HepG2 (cell line): ENCODE measurements at regions not wholly inside any gene's neighbourhood (a gene's known extent, or its start where the extent isn't known, plus 50 kb on each side); places are given as distances from the start of the nearest gene placed in this dataset.

ENCODE experiments used
- ATAC-seq: fragments of 200-7000 bp; cut with Tn5 transposase; 3 replicates; pipeline ENCODE4 v1.9.1; 2020; ENCODE audit warnings: mild to moderate bottlenecking, moderate library complexity
- BruUV-seq: library from RNA; stranded (reverse); fragments of 400-500 nt; replicated peaks from 2 replicates; lab custom pipeline; 2021; lab: Mats Ljungman, UMichigan
- CTCF ChIA-PET: fragments of 300-600 bp; formaldehyde crosslinking; extraction: SDS; loops from one replicate; lab custom pipeline; 2021; ENCODE audit warnings: low total read pairs, inconsistent platforms, low intra/inter-chr PET ratio; lab: Yijun Ruan, JAX
- POLR2A ChIA-PET: fragments of 350-600 bp; sonication (Branson Sonifier 250); formaldehyde crosslinking; loops from one replicate; lab custom pipeline; 2020; ENCODE audit warnings: antibody characterized with exemption, inconsistent platforms; lab: Yijun Ruan, JAX
- DNase-seq: peaks from one replicate; pipeline ENCODE4 v3.0.0-alpha.2; 2015; ENCODE audit warnings: low spot score
- FAIRE-seq: peaks from 3 replicates; lab custom pipeline; 2011; peaks lifted over from hg19 to GRCh38; lab: Jason Lieb, UNC
- H2AFZ ChIP-seq: one replicate; pipeline ENCODE4 v1.6.1; 2011; ENCODE audit warnings: low read length, inconsistent platforms
- H3K27ac ChIP-seq: fragments of 300-600 bp; 3 replicates; pipeline ENCODE4 v1.8.0; 2011; ENCODE audit warnings: mixed run types, mild to moderate bottlenecking, mixed read lengths, low read length, inconsistent platforms; ENCODE audit not compliant: insufficient read depth; ENCODE audit errors: extremely low read length
- H3K27me3 ChIP-seq, 2 experiments: fragments of 200-600 bp in 1 of 2; 2 replicates in 1 of 2; 3 replicates in 1 of 2; pipeline versions ENCODE4 v1.6.0 to v1.8.0; 2011; ENCODE audit warnings: low read length in 2 of 2, mild to moderate bottlenecking in 2 of 2, moderate library complexity in 2 of 2, inconsistent platforms in 1 of 2; ENCODE audit not compliant: insufficient read depth in 2 of 2, control insufficient read depth in 1 of 2
- H3K36me3 ChIP-seq, 2 experiments: fragments of 200-600 bp in 1 of 2; replicated peaks in 1 of 2; 2 replicates in 1 of 2; 3 replicates in 1 of 2; pipeline versions ENCODE4 v1.5.1 to v1.8.0; 2011; ENCODE audit warnings: low read length in 2 of 2, inconsistent platforms in 1 of 2; ENCODE audit not compliant: insufficient read depth in 2 of 2, control insufficient read depth in 1 of 2
- H3K4me1 ChIP-seq: 2 replicates; pipeline ENCODE4 v1.5.1; 2012; ENCODE audit warnings: low read length, inconsistent platforms; ENCODE audit not compliant: insufficient read depth
- H3K4me2 ChIP-seq: 2 replicates; pipeline ENCODE4 v1.6.0; 2011; ENCODE audit warnings: low read depth, low read length, inconsistent platforms
- H3K4me3 ChIP-seq, 3 experiments: fragments of 200-600 bp in 1 of 3; sonication (generic), shearing (Covaris generic) in 1 of 3; replicated peaks in 1 of 3; 2 replicates each; pipeline ENCODE4 v1.5.1; 2011 to 2016; ENCODE audit warnings: low read length in 3 of 3, inconsistent platforms in 2 of 3, low read depth in 2 of 3, mild to moderate bottlenecking in 2 of 3, control low read depth in 1 of 3, mixed read lengths in 1 of 3; ENCODE audit not compliant: insufficient read depth in 1 of 3
- H3K79me2 ChIP-seq: one replicate; pipeline ENCODE4 v1.6.1; 2011; ENCODE audit warnings: low read length, inconsistent platforms; ENCODE audit not compliant: insufficient read depth
- H3K9ac ChIP-seq: 2 replicates; pipeline ENCODE4 v1.6.0; 2011; ENCODE audit warnings: mild to moderate bottlenecking, low read depth, low read length, inconsistent platforms; ENCODE audit not compliant: insufficient read depth
- H3K9me3 ChIP-seq: 2 replicates; pipeline ENCODE4 v1.5.1; 2012; ENCODE audit warnings: mild to moderate bottlenecking, low read length
- H4K20me1 ChIP-seq: 2 replicates; pipeline ENCODE4 v1.6.0; 2011; ENCODE audit warnings: inconsistent platforms, mild to moderate bottlenecking, low read length, moderate library complexity; ENCODE audit not compliant: insufficient read depth
- AKAP8 ChIP-seq: sonication (generic); formaldehyde crosslinking; IDR thresholded peaks from 2 replicates; pipeline ENCODE4 v1.5.1; 2020; ENCODE audit warnings: mild to moderate bottlenecking, missing genetic modification reagents
- ATF6 ChIP-seq: sonication (generic); formaldehyde crosslinking; conservative IDR thresholded peaks from 2 replicates; pipeline ENCODE4 v1.4.0; 2020; ENCODE audit warnings: missing genetic modification reagents
- CC2D1A ChIP-seq: sonication (generic); formaldehyde crosslinking; IDR thresholded peaks from 2 replicates; pipeline ENCODE4 v1.8.1; 2023; ENCODE audit warnings: mild to moderate bottlenecking, missing genetic modification reagents
- CCDC6 ChIP-seq: sonication (generic); formaldehyde crosslinking; IDR thresholded peaks from 2 replicates; pipeline ENCODE4 v1.8.1; 2022; ENCODE audit warnings: mild to moderate bottlenecking, missing genetic modification reagents, moderate library complexity
- E2F1 ChIP-seq: sonication (generic); formaldehyde crosslinking; IDR thresholded peaks from 2 replicates; pipeline ENCODE4 v1.5.0; 2020; ENCODE audit warnings: missing genetic modification reagents
- MIER2 ChIP-seq: IDR thresholded peaks from 2 replicates; pipeline ENCODE4 v1.6.1; 2016; ENCODE audit warnings: missing biosample characterization, missing genetic modification reagents
- MXD1 ChIP-seq: sonication (generic); formaldehyde crosslinking; IDR thresholded peaks from 2 replicates; pipeline ENCODE4 v1.4.0; 2020; ENCODE audit warnings: mild to moderate bottlenecking, missing genetic modification reagents
- SAFB2 ChIP-seq: sonication (generic); formaldehyde crosslinking; IDR thresholded peaks from 2 replicates; pipeline ENCODE4 v1.5.1; 2020; ENCODE audit warnings: missing genetic modification reagents, low read depth, mild to moderate bottlenecking, borderline replicate concordance
- SP1 ChIP-seq, 2 experiments: fragments of 450-650 bp in 1 of 2; sonication (generic) in 1 of 2; formaldehyde crosslinking in 1 of 2; IDR thresholded peaks; 2 replicates each; pipeline versions ENCODE4 v1.4.0 to v1.6.1; 2016 to 2020; ENCODE audit warnings: missing genetic modification reagents in 1 of 2
- SRSF9 ChIP-seq: fragments of 200-400 bp; formaldehyde crosslinking; IDR thresholded peaks from 2 replicates; pipeline ENCODE4 v1.6.1; 2018; ENCODE audit warnings: borderline replicate concordance, mild to moderate bottlenecking, low read depth, low read length; ENCODE audit not compliant: insufficient read depth, poor library complexity, severe bottlenecking
- TCF7L2 ChIP-seq: IDR thresholded peaks from 2 replicates; pipeline ENCODE4 v1.6.1; 2011; ENCODE audit warnings: mild to moderate bottlenecking, low read depth, low read length, moderate library complexity
- TRIM24 ChIP-seq: sonication (generic); formaldehyde crosslinking; IDR thresholded peaks from 2 replicates; pipeline ENCODE4 v1.8.0; 2022; ENCODE audit warnings: mild to moderate bottlenecking, missing genetic modification reagents
- ZFP36L2 ChIP-seq: sonication (generic); formaldehyde crosslinking; IDR thresholded peaks from 2 replicates; pipeline ENCODE4 v1.4.0; 2020; ENCODE audit warnings: missing genetic modification reagents
- ZNF451 ChIP-seq: sonication (generic); formaldehyde crosslinking; IDR thresholded peaks from 2 replicates; pipeline ENCODE4 v1.5.0; 2020; ENCODE audit warnings: mild to moderate bottlenecking, missing genetic modification reagents
- ZNF567 ChIP-seq: sonication (generic); formaldehyde crosslinking; IDR thresholded peaks from 2 replicates; pipeline ENCODE4 v1.8.1; 2023; ENCODE audit warnings: mild to moderate bottlenecking, missing genetic modification reagents, borderline replicate concordance
- ZNF670 ChIP-seq: sonication (generic); formaldehyde crosslinking; IDR thresholded peaks from 2 replicates; pipeline ENCODE4 v1.8.0; 2022; ENCODE audit warnings: mild to moderate bottlenecking, missing genetic modification reagents, borderline replicate concordance
- ZNF782 ChIP-seq: sonication (generic); formaldehyde crosslinking; IDR thresholded peaks from 2 replicates; pipeline ENCODE4 v1.4.0; 2020; ENCODE audit warnings: missing genetic modification reagents, mild to moderate bottlenecking, borderline replicate concordance
- WGBS: methylation state at CpG from one replicate; pipeline ENCODE4 v1.1.6; 2017; ENCODE audit warnings: low lambda C conversion rate; 5-methylcytosine and 5-hydroxymethylcytosine counted together
- in situ Hi-C: cut with HindIII; loops from 2 replicates; pipeline ENCODE4 v1.10.0; 2017; ENCODE audit warnings: low pct_unique_long_range_greater_than_20kb; ENCODE audit not compliant: extremely low pct_ligation_motif_present
- intact Hi-C: fragments of 100-400 bp; cut with micrococcal nuclease; formaldehyde crosslinking; loops from one replicate; pipeline ENCODE4 v1.10.0; 2022; ENCODE audit not compliant: unreplicated experiment
- TF ChIP-seq, protein P1 (sequence below): sonication (generic); formaldehyde crosslinking; IDR thresholded peaks from 2 replicates; pipeline ENCODE4 v1.8.1; 2023; ENCODE audit warnings: mild to moderate bottlenecking, missing genetic modification reagents
- TF ChIP-seq, protein P2 (sequence below): sonication (generic); formaldehyde crosslinking; IDR thresholded peaks from 2 replicates; pipeline ENCODE4 v1.5.0; 2020; ENCODE audit warnings: missing genetic modification reagents

DNA sequence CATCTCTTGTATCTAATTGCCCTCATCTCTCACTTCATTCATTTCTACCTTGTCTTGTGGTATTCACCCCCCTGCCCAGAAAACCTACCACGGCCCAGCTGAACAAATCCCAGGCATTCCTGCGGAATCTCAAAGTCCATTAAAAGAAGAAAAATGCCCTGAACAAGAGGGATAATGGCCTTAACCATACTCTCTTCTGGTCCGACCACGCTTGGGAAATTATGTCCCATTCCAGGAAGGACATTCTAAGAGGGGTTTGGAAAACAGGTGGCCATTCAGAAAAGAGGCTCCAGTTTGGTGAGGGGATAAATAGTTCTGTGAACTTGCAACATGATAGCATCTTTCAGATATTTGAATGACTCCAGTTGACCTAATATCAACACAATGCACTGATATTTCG, 349.9 kb upstream of the ZNF521 start (continued):
- TF ChIP-seq ATF6 (CRISPR knock-in tag) (no peak), ZNF782 (CRISPR knock-in tag) (no peak), CC2D1A (no peak), AKAP8 (CRISPR knock-in tag) (no peak), MIER2 (no peak), ZNF451 (CRISPR knock-in tag) (no peak), ZNF670 (CRISPR knock-in tag) (no peak), CCDC6 (CRISPR knock-in tag) (no peak)
- TF ChIP-seq, protein P1, sequence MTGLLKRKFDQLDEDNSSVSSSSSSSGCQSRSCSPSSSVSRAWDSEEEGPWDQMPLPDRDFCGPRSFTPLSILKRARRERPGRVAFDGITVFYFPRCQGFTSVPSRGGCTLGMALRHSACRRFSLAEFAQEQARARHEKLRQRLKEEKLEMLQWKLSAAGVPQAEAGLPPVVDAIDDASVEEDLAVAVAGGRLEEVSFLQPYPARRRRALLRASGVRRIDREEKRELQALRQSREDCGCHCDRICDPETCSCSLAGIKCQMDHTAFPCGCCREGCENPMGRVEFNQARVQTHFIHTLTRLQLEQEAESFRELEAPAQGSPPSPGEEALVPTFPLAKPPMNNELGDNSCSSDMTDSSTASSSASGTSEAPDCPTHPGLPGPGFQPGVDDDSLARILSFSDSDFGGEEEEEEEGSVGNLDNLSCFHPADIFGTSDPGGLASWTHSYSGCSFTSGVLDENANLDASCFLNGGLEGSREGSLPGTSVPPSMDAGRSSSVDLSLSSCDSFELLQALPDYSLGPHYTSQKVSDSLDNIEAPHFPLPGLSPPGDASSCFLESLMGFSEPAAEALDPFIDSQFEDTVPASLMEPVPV: no peak

GRCh38 chr18:25686960-25687500, 335.1 kb upstream of the ZNF521 start:
- Histone ChIP-seq H3K36me3 (no peaks in the 10 kb centered on the region), H3K79me2 (no peaks in the 10 kb centered on the region), H3K9ac (no peak overlapping the region), H3K4me3 (no peak overlapping the region), H3K4me1 (no peaks in the 10 kb centered on the region), H3K9me3 (no peaks in the 10 kb centered on the region), H4K20me1 (no peaks in the 10 kb centered on the region), H3K4me2 (no peak overlapping the region), H2AFZ (no peak overlapping the region), H3K27me3 (no peaks in the 10 kb centered on the region), H3K27ac (no peak overlapping the region)
- no TSS peak for BruUV-seq
- DNase-seq: no peak
- ChIA-PET POLR2A (no interaction called here), CTCF (no interaction called here)
- ATAC-seq: no peak
- FAIRE-seq: no peak
- in situ Hi-C loops (no loop called here), intact Hi-C loops (no loop called here)
- 56% methylated on average over 3 of the region's 3 CpGs for WGBS
- TF ChIP-seq SRSF9 (no peak), SAFB2 (CRISPR knock-in tag) (no peak), E2F1 (CRISPR knock-in tag) (no peak), ZNF567 (no peak), TCF7L2 (no peak), ZFP36L2 (CRISPR knock-in tag) (no peak), TRIM24 (no peak), MXD1 (no peak), SP1 (IDR thresholded peaks at IDR 0.05) (no peak), SP1 (CRISPR knock-in tag; IDR thresholded peaks at IDR 0.05) (no peak)
- TF ChIP-seq, protein P2, sequence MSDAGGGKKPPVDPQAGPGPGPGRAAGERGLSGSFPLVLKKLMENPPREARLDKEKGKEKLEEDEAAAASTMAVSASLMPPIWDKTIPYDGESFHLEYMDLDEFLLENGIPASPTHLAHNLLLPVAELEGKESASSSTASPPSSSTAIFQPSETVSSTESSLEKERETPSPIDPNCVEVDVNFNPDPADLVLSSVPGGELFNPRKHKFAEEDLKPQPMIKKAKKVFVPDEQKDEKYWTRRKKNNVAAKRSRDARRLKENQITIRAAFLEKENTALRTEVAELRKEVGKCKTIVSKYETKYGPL (CRISPR knock-in tag): no peak
